Fibroblast of lung (primary cell): ENCODE measurements at regions not wholly inside any gene's neighbourhood (a gene's known extent, or its start where the extent isn't known, plus 50 kb on each side); places are given as distances from the start of the nearest gene placed in this dataset.

Experiments used
- CTCF ChIP-seq, 2 donors: IDR thresholded peaks in 1 of 2; conservative IDR thresholded peaks in 1 of 2; 1 replicate in 1 of 2; 2 replicates in 1 of 2; pipeline ENCODE4 v1.5.1; 2011 to 2012; ENCODE audit warnings: low read length in 2 of 2, control low read depth in 1 of 2, inconsistent platforms in 1 of 2, low read depth in 1 of 2, mild to moderate bottlenecking in 1 of 2
- EZH2 ChIP-seq: IDR thresholded peaks from 2 replicates; pipeline ENCODE4 v1.5.1; 2012; ENCODE audit warnings: low read length, control low read depth, mild to moderate bottlenecking; ENCODE audit errors: missing control alignments

DNA sequence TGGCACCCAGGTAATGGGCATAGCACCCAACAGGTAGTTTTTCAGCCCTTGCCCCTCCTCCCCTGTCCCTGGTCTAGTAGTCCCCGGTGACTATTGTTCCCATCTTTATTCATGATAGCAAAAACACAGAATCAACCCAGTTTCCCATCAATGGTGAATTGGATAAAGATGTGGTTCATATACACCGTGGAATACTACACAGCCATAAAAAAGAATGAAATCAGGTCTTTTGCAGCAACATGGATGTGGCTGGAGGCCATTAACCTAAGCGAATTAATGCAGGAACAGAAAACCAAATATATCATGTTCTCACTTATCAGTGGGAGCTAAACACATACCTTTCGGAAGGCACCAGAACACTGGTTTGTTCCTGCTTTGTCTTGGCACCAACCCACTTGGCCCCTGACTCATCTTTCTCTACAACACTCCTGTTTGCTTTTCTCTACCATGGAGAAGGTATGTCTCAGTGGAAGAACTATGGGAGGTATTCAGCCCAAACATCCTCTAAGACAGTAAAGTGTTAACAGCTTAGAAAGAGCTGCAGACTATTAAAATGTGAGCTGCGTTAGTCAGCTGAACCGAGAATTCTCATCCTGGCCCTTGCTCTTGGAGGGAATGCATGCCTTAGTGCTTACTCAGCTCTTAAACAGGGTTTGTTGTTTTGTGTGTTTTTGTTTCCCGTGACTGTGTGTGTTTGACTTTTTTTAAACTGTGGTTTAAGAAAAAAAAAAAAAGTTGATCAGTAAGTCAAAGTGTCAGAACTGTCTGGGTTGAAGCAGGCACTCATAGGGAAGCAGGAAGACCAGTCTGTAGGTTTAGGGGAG is 203.0 kb downstream of the TOMM20 start:
- TF ChIP-seq CTCF (conservative IDR thresholded peaks at IDR 0.05 in 1 of 2, IDR thresholded peaks at IDR 0.05 in 1 of 2; ENCODE audit: low read depth in 1 of 2, low read length in 2 of 2) (no peak), EZH2 (no peak)
